Hematopoietic multipotent progenitor cell treated with erythropoietin and hydrocortisone succinate and interleukin-3 and kit ligand, for 8 days (in vitro differentiated cells): ENCODE measurements at regions not wholly inside any gene's neighbourhood (a gene's known extent, or its start where the extent isn't known, plus 50 kb on each side); places are given as distances from the start of the nearest gene placed in this dataset.
"Not testable (repeated sequence)": the region's sequence is repeated elsewhere in the genome, so short reads cannot be mapped to it uniquely, and the experiment has no call there.

Experiments used
- DNase-seq: peaks from one replicate; pipeline ENCODE4 v3.0.0-alpha.2; 2015

- no peak for DNase-seq
These were observed 1570.0 kb upstream of the DEFB115 start for GRCh38 chr20:29687438-29687837.

- DNase-seq: no peak
These were observed 1567.8 kb upstream of the DEFB115 start for GRCh38 chr20:29689411-29690225.

GRCh38 chr20:29690274-29690673 is 1567.2 kb upstream of the DEFB115 start:
- DNase-seq: no peak

- DNase-seq: no peak
These were observed 1516.9 kb upstream of the DEFB115 start for GRCh38 chr20:29740601-29740950.

- no peak for DNase-seq
These were observed 1516.4 kb upstream of the DEFB115 start for GRCh38 chr20:29740951-29741593.

- DNase-seq: no peak
These were observed 1515.9 kb upstream of the DEFB115 start for GRCh38 chr20:29741594-29741893.

- DNase-seq: no peak
These were observed 1515.4 kb upstream of the DEFB115 start for GRCh38 chr20:29741894-29742698.

GRCh38 chr20:29742699-29743100 is 1514.8 kb upstream of the DEFB115 start:
- DNase-seq: no peak

GRCh38 chr20:29743101-29743931 is 1514.1 kb upstream of the DEFB115 start:
- no peak for DNase-seq

GRCh38 chr20:29744071-29744470 is 1513.4 kb upstream of the DEFB115 start:
- no peak for DNase-seq

GRCh38 chr20:29745534-29746245 is 1511.8 kb upstream of the DEFB115 start:
- not testable (repeated sequence) for DNase-seq

GRCh38 chr20:29750268-29750899 is 1507.1 kb upstream of the DEFB115 start:
- no peak for DNase-seq

- not testable (repeated sequence) for DNase-seq
These were observed 1504.6 kb upstream of the DEFB115 start for GRCh38 chr20:29752644-29753425.

- DNase-seq: not testable (repeated sequence)
These were observed 1504.1 kb upstream of the DEFB115 start for GRCh38 chr20:29753426-29753746.

- DNase-seq: not testable (repeated sequence)
These were observed 1503.6 kb upstream of the DEFB115 start for GRCh38 chr20:29753879-29754278.

- not testable (repeated sequence) for DNase-seq
These were observed 1501.5 kb upstream of the DEFB115 start for GRCh38 chr20:29755854-29756498.

- no peak for DNase-seq
These were observed 1500.8 kb upstream of the DEFB115 start for GRCh38 chr20:29756664-29757063.

GRCh38 chr20:29761621-29762385 is 1495.7 kb upstream of the DEFB115 start:
- not testable (repeated sequence) for DNase-seq

- DNase-seq: no peak
These were observed 1494.8 kb upstream of the DEFB115 start for GRCh38 chr20:29762620-29763019.
